WERI-Rb-1 (cell line): ENCODE measurements at regions not wholly inside any gene's neighbourhood (a gene's known extent, or its start where the extent isn't known, plus 50 kb on each side); places are given as distances from the start of the nearest gene placed in this dataset.

Experiments used
- DNase-seq: peaks from one replicate; pipeline ENCODE4 v3.0.0-alpha.2; 2020
- H3K27ac ChIP-seq: fragments of 250-450 bp; sonication (Bioruptor Pico); 2 replicates; pipeline ENCODE4 v1.5.1; 2020; ENCODE audit warnings: mild to moderate bottlenecking, moderate library complexity
- H3K27me3 ChIP-seq: fragments of 250-450 bp; sonication (Bioruptor Pico); 2 replicates; pipeline ENCODE4 v1.5.1; 2021; ENCODE audit warnings: mild to moderate bottlenecking, low read depth, moderate library complexity; ENCODE audit not compliant: insufficient read depth, severe bottlenecking
- H3K36me3 ChIP-seq: fragments of 250-450 bp; sonication (Bioruptor Pico); 2 replicates; pipeline ENCODE4 v1.5.1; 2020; ENCODE audit warnings: mild to moderate bottlenecking, moderate library complexity
- H3K4me3 ChIP-seq: 2 replicates; pipeline ENCODE4 v1.5.1; 2011; ENCODE audit warnings: low read depth, mild to moderate bottlenecking, control low read depth, low read length
- H3K9me3 ChIP-seq: fragments of 250-450 bp; sonication (Bioruptor Pico); 2 replicates; pipeline ENCODE4 v1.5.1; 2021; ENCODE audit warnings: mild to moderate bottlenecking, moderate library complexity; ENCODE audit not compliant: severe bottlenecking
- TF ChIP-seq, protein P1 (sequence below): IDR thresholded peaks from 2 replicates; pipeline ENCODE4 v1.5.1; 2011; ENCODE audit warnings: low read depth, mild to moderate bottlenecking, control low read depth, inconsistent platforms, low read length

GRCh38 chr10:117662126-117662525 lies 119.6 kb downstream of the EMX2 start:
- no peak overlapping the region for H3K4me3 ChIP-seq
- no peaks in the 10 kb centered on the region for H3K36me3 ChIP-seq
- TF ChIP-seq, protein P1, sequence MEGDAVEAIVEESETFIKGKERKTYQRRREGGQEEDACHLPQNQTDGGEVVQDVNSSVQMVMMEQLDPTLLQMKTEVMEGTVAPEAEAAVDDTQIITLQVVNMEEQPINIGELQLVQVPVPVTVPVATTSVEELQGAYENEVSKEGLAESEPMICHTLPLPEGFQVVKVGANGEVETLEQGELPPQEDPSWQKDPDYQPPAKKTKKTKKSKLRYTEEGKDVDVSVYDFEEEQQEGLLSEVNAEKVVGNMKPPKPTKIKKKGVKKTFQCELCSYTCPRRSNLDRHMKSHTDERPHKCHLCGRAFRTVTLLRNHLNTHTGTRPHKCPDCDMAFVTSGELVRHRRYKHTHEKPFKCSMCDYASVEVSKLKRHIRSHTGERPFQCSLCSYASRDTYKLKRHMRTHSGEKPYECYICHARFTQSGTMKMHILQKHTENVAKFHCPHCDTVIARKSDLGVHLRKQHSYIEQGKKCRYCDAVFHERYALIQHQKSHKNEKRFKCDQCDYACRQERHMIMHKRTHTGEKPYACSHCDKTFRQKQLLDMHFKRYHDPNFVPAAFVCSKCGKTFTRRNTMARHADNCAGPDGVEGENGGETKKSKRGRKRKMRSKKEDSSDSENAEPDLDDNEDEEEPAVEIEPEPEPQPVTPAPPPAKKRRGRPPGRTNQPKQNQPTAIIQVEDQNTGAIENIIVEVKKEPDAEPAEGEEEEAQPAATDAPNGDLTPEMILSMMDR = no peak
- H3K27me3 ChIP-seq = peaks cover 17% of the 10 kb centered on the region
- DNase-seq = no peak
- H3K27ac ChIP-seq = no peak overlapping the region
- H3K9me3 ChIP-seq = no peaks in the 10 kb centered on the region

DNA sequence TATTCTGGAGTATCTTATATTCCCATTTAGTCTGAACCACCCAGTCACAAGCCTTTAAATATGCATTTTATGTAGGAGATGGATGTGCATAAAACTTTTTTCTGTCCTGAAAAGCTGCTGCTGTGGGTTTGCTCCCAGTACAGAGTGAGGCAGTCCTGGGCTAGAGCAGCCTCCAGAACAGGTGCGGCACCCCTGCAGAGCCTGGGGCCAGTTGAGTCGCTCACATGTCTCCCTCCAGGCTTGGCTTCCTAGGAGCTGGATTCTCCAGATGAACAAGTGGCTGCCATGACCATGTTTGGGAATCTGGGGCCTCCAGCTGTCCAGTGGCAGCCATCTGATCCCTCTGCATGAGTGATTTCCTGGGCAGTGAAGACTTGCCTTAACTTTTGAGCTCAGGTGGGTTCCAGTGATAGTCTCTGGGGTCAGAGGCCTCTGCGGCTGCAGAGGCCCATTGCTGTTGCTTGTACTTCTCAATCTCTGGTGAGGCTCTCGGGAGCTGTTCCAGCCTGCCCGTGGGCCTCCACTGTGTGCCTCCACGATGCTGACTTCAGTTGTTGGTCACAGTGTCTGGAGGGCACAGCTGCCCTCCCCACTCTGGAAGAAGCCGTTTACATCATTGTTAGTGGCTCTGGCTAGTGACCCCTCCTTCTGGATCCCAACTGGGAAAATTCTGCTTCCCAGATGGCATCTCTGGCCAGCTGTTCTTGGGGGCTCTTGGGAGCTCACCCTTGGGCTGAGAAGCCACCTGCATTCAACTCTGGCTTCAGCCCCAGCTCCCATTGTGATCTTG lies 120.4 kb downstream of the EMX2 start:
- Histone ChIP-seq H3K36me3 (no peaks in the 10 kb centered on the region), H3K9me3 (no peaks in the 10 kb centered on the region), H3K27ac (no peak overlapping the region), H3K27me3 (peaks cover 17% of the 10 kb centered on the region), H3K4me3 (no peak overlapping the region)
- DNase-seq = no peak
- TF ChIP-seq, protein P1 = no peak

DNA sequence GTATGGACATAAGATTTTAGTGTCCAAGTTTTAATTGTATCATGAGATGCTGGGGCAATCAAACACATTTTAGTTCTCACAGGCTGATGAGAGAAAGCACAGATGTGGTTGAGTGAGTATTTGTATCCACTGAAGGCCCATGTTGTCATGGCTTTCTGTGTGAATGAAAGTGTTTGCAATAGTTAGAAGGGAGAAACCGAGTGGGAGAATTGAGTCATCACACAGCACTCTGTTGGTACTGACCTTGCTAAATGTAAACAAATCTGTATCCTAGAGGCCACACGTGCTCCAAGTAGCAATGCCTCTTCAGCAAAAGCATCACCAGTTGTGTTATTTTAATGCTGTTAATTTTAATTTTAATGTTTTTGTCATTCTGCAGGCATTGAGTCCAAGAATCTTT lies 121.2 kb downstream of the EMX2 start:
- no peak for DNase-seq
- peaks cover 14% of the 10 kb centered on the region for H3K27me3 ChIP-seq
- H3K4me3 ChIP-seq = no peak overlapping the region
- H3K9me3 ChIP-seq = no peaks in the 10 kb centered on the region
- no peaks in the 10 kb centered on the region for H3K36me3 ChIP-seq
- TF ChIP-seq, protein P1 = no peak
- no peak overlapping the region for H3K27ac ChIP-seq

DNA sequence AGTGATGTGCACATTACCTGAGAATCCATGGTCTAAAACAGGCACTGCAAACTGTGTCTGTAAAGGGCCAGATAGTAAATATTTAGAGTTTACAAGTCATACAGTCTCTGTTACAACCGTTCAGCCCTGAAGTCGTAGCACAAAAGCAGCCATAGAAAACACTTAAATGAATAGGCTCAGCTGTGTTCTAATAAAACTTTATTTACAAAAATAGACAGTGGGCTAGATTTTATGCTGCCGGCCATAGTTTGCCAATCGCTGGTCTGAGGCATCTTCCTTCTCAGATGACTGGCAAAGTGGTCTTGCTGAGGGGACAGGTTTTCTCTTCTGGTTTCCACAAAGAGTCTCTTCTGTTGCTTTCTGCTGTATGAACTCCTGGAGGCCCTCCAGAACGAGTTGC lies 121.7 kb downstream of the EMX2 start:
- TF ChIP-seq, protein P1 = no peak
- Histone ChIP-seq H3K4me3 (no peak overlapping the region), H3K36me3 (no peaks in the 10 kb centered on the region), H3K27me3 (peaks cover 8% of the 10 kb centered on the region), H3K9me3 (no peaks in the 10 kb centered on the region), H3K27ac (no peak overlapping the region)
- DNase-seq = no peak

DNA sequence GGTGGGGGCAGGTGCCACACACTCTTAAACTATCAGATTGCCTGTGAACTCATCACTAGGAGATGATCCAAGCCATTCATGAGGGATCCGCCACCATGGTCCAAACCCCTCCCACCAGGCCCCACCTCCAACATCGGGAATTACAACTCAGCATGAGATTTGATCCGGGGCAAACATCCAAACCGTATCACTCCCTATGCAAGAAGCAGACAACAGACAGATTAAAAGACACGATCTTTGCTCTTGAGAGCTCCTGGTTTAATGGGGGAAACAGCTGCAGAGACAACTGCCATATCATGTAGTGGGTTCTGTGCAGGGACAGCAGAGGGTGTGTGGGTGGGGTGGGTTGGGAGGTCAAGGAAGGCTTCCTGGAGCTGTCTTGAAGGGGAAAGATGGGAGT lies 123.6 kb downstream of the EMX2 start:
- TF ChIP-seq, protein P1 = no peak
- Histone ChIP-seq H3K36me3 (no peaks in the 10 kb centered on the region), H3K9me3 (no peaks in the 10 kb centered on the region), H3K4me3 (no peak overlapping the region), H3K27me3 (no peaks in the 10 kb centered on the region), H3K27ac (no peak overlapping the region)
- no peak for DNase-seq

- Histone ChIP-seq H3K27me3 (no peaks in the 10 kb centered on the region), H3K27ac (no peak overlapping the region), H3K9me3 (no peaks in the 10 kb centered on the region), H3K36me3 (no peaks in the 10 kb centered on the region), H3K4me3 (no peak overlapping the region)
- TF ChIP-seq, protein P1 = no peak
- no peak for DNase-seq
These were observed 124.4 kb downstream of the EMX2 start for GRCh38 chr10:117666965-117667364.
